ENCODE measurements at regions not wholly inside any gene's neighbourhood (a gene's known extent, or its start where the extent isn't known, plus 50 kb on each side); places are given as distances from the start of the nearest gene placed in this dataset.
"Not testable (repeated sequence)": the region's sequence is repeated elsewhere in the genome, so short reads cannot be mapped to it uniquely, and the experiment has no call there.

GRCh38 chr6:113009682-113010081 lies 662.6 kb downstream of the RFPL4B start:
- DNase-seq: no peak

DNA sequence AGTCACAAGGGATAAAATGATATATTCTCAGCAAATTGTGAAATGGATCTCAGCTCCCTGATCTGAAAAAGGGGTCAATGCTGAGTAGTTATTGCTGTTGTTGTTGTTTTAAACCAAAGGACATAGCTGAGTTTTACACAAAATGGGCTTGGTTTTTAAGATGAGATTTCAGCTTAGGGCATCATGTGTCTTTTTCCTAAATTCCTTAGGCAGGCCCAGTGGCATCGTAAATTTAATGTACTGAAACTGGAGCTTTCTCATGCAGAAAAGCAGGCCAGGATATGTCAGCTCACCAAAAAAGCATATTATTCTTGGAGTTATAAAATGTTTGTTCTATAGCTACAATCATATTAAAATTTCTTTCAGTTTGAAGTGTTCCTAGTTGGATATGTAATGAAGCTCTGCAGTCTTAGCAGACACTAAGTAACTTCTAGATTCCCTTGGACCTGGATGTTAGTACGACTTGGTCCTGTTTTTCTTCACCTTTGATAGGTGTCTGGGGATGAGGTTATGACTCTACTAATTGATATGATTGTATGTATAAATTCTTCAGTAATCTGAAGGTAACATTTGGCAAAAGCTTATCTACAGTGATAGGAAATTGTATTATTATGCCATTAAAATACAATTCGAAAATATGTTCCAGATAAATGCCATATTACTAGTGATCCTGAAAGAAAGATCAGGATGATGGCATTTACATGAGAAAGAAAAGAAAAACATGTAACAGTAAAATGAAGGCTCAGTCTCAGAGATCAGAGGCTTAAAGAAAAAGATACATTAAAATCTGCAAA lies 663.3 kb downstream of the RFPL4B start:
- no peak for DNase-seq

- DNase-seq: no peak
These were observed 664.3 kb downstream of the RFPL4B start for GRCh38 chr6:113011389-113011788.

DNA sequence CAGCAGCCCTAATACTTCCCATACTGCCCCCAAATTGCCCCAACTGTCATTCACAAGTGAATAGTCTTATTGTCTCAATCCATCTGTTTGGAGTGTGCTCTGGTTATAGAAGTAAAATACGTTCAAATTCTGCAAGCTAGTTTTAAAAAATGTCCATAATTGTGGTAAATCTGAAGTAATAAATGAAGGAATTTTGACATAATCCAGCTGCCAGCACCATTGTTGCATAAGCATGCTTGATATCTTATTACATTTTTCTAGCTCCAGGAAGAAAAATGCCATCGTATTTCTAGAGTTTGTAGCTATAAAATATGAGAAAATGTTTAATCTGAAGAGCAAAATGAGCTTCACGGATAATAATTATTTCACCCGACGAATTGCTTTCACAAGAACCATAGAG lies 664.7 kb downstream of the RFPL4B start:
- DNase-seq: no peak

- no peak for DNase-seq
These were observed 668.1 kb downstream of the RFPL4B start for GRCh38 chr6:113015249-113015648.

DNA sequence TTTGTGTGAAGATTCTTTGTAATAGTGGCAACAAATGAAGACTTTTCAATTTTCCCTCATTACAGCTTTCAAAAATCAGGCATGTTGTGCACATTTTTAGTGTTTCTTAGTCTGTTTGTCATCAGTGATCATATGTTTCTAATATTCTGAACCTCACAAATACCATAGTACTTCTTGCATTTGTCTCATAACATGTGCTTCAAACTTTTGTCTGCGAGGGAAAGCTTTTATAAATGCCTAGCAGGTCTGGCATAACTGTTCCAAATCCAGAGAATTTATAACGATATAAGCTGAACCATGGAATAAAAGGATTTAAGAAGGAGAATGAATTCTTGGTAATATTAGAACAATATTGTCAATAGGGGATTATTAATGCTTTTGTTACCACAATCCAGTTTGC lies 670.2 kb downstream of the RFPL4B start:
- no peak for DNase-seq

DNA sequence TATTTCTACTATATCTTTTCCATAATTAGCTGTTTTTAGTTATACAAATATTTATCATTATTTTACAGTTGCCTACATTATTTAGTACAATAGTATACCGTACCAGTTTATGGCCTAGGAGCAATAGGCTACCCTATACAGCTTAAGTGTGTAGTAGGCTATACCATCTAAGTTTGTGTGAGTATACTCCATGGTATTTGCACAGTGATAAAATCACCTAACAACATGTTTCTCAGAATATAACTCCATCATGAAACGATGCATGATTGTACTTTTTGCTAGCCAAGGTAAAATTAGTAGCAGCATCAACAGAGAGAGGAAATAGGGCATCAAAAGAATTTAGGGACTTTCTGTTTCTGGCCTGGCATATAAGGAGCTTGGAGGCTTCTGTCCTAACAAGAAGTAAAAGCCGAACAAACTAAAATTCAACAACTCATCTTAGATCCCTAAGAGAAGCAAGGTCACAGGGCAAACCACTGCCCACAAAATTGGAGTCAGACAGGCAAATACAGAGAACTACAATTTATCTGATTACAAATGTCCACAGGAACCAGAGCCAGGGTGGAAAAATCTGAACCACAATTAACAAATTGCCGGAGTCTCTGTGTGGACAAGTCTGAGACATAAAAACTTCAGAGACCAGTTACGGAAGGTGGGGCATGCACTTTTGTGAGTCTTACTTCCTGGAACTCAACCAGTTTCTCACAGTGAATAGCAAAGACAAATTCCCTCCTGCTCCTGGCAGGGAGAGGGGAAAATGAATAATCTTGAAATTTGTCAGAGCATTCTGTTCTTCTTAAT lies 671.4 kb downstream of the RFPL4B start:
- DNase-seq: no peak

- no peak for DNase-seq
These were observed 672.0 kb downstream of the RFPL4B start for GRCh38 chr6:113019176-113019575.

GRCh38 chr6:113027780-113028179 lies 680.6 kb downstream of the RFPL4B start:
- no peak for DNase-seq

DNA sequence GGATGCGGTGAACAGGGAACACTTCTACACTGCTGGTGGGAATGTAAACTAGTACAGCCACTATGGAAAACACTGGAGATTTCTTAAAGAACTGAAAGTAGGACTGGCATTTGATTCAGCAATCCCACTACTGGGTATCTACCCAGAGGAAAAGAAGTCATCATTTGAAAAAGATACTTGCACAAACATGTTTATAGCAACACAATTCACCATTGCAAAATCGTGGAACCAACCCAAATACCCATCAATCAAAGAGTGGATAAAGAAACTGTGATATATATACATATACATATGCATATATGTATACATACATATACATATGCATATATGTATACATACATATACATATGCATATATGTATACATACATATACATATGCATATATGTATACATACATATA lies 682.0 kb downstream of the RFPL4B start:
- not testable (repeated sequence) for DNase-seq

DNA sequence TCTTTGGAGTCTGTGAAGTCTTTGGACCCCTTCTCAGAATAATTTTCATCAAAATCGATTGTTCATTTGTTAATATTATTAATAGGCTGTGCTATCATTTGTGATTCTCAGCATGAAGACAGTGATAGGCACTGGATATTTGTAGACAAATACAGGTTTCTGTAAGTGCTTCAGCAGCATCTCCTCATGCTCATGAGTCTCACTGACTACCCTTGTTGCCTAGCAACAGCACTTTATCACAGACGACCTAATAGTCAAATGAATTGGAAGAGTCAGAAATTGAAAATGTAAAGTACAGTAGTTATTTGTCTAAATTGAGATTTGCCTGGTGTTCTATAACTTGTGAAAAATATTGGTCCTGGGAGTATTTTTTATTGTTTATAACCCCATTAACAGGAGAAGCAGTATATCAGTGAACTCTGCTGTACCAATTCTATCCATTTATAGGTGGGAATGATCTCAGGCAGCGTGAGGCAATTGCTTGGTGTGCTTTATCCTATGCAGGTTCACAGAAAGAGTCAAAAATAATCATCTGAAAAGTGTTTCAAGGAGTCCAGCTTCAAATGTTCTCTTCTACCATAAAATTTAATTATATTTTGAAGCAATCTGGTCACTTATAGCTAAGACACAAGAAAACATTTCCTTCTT lies 684.6 kb downstream of the RFPL4B start:
- no peak for DNase-seq

DNA sequence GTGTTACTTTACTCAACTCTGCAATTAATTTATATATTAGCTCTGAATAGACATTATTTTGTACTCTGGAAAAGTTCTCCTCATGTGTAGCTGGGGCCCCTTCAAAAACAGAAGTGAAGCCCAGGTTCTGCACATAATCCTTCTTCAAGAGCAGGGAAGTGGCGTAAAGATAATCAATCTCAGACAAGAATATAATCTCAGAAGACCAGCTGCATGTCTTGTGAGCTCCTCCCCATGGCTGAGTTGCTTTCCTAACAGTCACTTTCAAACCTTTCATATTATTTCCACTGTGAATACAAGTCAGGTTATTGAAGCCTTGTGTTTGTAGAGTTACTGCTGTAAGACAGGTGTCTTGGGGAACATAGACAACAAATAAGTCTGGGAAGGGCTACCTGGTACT lies 691.9 kb downstream of the RFPL4B start:
- DNase-seq: no peak

DNA sequence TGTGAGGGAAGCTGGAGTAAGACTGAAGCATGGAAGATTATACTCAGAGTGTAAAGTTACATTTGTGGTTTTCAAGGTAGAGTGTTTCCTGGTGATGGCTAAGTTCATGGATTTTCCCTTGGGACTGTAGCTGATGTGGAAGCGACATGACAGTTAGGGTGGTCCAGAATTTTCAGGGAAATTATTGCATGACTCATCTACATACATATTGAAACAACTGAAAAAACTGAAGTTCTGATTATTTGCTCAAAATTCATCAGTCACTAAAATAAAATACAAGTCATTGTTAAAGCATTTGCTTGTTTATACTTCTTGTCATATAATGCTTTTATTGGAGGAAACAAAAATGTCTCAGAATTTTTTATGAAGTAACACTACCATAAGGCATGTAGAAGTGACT lies 700.0 kb downstream of the RFPL4B start:
- no peak for DNase-seq

DNA sequence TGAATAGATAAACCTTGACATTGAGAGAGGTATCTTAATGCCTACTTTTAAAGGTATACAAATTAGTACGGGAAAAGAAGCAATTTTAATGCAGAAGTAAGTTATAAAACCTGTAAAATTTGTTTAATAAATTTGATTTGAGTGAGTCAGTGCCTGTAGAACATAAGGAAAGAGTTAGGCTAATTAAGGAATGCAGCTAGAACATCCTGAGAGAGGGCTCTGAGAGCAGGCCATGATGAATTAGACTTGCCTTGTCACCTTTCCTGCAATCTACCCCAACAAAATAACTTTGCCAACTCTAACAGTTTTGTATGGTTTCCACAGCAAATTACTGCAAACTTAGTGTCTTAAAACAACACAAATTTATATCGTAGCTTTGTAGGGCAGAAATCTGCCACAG lies 700.8 kb downstream of the RFPL4B start:
- no peak for DNase-seq

DNA sequence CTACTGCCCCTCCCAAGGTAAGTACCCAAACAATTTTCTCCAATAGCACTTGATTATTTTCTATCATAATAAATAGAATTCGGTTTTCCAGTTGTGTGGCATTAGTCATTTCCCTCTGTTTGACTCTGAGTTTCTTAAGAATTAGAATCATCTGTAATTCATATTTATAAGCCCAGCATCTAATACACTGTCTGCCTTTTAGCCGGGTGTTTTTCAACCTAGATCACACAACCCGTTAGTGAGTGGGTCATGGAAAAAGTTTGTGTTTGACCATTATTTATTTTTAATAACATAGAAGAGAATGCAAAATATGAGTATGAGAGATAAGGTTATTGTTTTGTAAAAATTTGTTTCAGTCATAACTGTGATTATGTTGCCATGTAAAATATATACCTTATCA lies 701.6 kb downstream of the RFPL4B start:
- DNase-seq: no peak

DNA sequence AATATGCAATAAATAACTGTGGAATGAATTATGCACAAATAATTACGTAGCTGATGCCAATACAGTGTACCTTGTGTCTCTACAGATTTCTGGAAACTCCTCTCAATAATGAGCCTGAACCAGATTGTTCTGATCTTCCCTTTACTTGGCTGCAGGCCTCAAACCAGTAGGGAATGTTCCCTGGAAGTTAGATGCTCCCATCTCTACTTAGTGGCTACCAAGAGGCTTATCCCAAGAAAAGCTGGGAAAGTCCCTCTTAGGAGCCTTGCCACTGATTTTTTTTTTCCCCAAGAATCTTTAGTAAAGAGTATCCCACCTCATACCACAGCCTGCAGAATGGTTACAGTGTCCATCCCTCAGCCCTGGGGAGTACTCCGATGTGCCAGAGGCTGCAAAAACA lies 702.1 kb downstream of the RFPL4B start:
- no peak for DNase-seq

GRCh38 chr6:113050010-113050858 lies 703.1 kb downstream of the RFPL4B start:
- no peak for DNase-seq

DNA sequence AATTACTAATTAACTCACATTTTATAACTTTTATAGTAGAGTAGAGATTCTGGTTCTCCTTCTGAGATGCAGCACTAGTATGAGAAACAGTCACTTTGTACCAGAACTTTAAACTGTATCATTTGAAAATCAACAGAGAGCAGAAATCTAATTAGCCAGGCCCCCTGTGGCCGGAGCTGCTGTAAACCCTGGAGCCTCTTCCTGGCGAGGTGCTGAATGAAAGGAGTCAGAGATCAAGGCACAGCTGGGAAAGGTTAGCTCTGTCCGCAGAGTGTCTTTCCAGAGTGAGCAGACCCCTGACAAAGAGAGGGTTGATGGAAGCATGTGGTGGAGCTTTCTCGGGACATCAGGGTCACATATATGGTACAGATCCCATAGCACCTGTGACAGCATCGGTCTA lies 703.8 kb downstream of the RFPL4B start:
- DNase-seq: no peak

DNA sequence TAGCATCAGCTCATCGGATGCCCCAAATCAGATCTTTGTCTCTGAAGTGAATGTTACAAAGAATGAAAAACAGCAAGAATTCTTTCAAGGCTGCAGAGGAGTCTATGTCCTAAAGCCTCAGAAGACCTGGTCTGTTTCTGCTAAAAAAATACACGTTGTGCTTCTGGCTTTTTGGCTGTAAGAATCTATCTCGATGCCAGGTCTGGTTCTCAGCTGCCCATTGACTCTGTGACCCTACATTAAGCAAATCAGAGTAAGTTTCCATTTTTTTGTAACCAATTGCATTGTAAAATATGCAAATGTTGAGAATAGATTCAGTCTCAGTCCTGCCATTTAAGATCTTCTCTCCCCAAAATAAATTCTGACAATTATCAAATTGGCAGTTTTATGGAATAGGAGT lies 705.4 kb downstream of the RFPL4B start:
- DNase-seq: no peak

DNA sequence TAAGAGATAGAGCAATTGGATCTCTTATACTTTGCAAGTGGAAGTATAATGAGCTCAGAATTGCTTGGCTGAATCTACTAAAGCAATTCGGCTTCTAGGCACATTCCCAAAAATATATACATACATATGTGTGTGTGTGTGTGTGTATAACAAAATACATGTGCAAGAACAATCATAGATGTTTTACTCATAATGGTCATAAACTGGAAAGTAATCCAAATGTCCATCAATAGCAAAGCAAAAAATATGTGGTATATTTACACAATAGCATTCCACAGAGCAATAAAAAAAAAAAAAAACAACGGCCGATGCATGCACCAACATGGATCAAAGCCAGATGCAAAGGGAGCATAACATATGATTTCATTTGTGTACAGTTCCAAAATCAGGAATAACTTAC lies 707.9 kb downstream of the RFPL4B start:
- DNase-seq: no peak

DNA sequence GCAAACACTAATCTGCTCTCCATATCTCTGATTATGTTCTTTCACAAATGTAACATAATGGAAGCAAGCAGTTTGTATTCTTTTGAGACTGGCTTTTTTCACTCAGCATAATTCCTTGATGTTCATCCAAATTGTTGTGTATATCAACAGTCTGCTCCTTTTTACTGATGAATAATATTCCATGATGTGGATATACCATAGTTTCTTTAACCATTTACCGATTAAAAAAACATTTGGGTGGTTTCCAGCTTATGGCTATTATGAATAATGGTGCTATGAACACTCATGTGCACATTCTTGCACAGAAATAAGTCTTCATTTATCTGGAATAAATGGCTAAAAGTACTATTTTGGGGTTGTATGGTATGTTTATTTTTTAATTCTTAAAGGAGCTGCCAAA lies 708.9 kb downstream of the RFPL4B start:
- no peak for DNase-seq

DNA sequence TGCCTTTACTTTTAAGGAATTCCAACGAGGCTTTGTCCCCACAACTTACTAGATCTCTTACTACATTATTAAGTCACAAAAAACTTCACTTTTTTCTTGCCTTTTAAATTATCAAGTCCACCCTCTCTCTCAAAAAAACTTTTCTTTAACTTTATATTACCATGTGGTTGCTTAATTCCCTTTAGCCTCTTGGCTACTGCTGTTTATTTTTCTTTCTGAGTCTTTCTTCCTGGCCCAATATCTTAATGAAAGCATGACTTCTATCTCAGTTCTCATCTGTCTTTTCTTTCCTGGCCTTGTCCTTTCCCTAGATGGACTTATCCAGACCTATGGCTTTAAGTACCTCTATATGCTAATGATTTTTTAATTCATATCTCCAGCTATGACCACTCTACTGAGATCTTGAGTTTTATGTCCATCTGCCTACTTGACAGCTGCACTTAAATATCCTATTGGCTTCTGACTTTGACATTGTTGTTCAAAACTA lies 710.5 kb downstream of the RFPL4B start:
- no peak for DNase-seq

- DNase-seq: no peak
These were observed 713.5 kb downstream of the RFPL4B start for GRCh38 chr6:113060664-113061063.

Data from activated T-cell treated with anti-CD3 and anti-CD28 coated beads for 4 hours (primary cell).